ENCODE measurements at regions not wholly inside any gene's neighbourhood (a gene's known extent, or its start where the extent isn't known, plus 50 kb on each side); places are given as distances from the start of the nearest gene placed in this dataset.

DNA sequence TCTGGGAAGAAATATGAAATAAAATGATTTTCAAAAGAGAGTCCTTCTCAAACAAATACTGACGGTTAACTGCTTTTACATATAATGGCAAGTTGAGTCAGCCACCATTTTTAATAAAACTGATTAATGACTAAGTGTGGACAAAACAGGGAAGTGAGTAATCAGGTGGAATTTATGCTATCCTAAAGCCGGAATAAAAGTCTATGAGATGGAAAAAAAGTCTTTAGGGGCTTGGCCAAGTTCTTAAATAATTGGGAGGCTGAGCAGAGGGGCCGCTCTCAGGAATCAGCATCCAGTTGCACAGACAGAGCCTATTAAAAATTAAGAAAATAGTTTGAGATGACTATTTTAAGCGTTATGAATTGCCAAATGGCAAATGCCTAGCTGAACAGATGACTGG is 58.6 kb upstream of the AFF3 start:
- TF ChIP-seq, protein P1, sequence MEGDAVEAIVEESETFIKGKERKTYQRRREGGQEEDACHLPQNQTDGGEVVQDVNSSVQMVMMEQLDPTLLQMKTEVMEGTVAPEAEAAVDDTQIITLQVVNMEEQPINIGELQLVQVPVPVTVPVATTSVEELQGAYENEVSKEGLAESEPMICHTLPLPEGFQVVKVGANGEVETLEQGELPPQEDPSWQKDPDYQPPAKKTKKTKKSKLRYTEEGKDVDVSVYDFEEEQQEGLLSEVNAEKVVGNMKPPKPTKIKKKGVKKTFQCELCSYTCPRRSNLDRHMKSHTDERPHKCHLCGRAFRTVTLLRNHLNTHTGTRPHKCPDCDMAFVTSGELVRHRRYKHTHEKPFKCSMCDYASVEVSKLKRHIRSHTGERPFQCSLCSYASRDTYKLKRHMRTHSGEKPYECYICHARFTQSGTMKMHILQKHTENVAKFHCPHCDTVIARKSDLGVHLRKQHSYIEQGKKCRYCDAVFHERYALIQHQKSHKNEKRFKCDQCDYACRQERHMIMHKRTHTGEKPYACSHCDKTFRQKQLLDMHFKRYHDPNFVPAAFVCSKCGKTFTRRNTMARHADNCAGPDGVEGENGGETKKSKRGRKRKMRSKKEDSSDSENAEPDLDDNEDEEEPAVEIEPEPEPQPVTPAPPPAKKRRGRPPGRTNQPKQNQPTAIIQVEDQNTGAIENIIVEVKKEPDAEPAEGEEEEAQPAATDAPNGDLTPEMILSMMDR (conservative IDR thresholded peaks at IDR 0.05; ENCODE audit: low read length): no peak
- no peak overlapping the region for H3K4me3 ChIP-seq (ENCODE audit: low read length)
- no peak for DNase-seq (ENCODE audit: low read depth)

DNA sequence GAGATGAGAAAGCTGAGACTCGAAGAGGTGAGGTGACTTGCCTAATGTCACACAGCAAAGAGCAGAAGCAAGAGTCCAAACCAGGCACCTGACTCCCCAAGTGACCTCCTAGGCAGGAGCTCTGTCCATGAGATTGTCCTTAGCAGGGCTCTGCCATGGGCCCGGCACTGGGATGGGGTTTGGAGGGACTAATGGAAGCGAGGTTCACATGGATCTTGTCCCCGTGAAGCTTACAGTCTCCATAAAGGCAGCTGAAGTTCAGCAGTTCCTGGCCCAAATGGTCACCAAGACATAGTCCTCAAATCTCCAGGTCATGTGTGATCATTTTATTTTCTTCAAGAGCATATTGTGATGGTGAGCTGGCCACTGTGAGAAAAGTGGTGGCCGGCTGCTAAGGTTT is 57.0 kb upstream of the AFF3 start:
- TF ChIP-seq, protein P1 (conservative IDR thresholded peaks at IDR 0.05; ENCODE audit: low read length): no peak
- DNase-seq (ENCODE audit: low read depth): no peak
- no peak overlapping the region for H3K4me3 ChIP-seq (ENCODE audit: low read length)

DNA sequence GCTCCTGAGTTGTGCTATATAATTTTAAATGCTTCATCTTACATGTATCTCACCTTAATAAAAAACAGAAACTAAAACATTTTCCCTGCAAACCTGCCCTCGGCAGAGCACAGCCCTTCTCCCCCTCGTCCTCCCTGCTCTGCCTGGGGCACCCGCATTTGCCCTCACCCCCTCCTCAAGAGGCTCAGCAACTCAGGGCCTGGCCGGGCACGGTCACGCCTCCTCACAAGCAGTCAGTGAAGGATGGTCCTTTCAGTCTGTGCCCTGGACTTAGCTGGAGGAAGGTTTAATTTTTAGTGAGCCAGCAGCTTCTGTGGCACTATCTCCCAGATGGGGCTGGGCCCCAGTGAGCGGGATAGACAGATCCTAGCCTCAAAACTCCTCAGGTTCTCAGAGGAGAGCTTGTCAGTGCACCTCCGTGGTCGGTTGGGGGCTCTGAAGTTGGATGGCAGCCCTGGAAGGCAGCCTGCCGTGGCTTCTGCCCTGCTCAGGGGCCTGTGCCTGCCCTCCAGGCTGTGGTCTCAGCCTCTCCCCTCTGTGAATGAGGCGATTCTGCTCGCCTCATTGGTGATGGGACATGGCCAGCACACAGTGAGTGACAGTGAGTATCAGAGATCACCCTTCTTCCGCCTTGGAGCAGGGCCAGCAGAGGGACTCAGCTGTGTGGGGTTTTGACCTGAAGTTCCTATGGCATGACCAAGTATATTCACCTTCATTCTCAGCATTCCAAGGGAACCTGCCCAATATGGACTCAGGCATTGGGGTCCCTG is 56.3 kb upstream of the AFF3 start:
- TF ChIP-seq, protein P1 (conservative IDR thresholded peaks at IDR 0.05; ENCODE audit: low read length): no peak
- H3K4me3 ChIP-seq (ENCODE audit: low read length): no peak overlapping the region
- DNase-seq (ENCODE audit: low read depth): no peak

DNA sequence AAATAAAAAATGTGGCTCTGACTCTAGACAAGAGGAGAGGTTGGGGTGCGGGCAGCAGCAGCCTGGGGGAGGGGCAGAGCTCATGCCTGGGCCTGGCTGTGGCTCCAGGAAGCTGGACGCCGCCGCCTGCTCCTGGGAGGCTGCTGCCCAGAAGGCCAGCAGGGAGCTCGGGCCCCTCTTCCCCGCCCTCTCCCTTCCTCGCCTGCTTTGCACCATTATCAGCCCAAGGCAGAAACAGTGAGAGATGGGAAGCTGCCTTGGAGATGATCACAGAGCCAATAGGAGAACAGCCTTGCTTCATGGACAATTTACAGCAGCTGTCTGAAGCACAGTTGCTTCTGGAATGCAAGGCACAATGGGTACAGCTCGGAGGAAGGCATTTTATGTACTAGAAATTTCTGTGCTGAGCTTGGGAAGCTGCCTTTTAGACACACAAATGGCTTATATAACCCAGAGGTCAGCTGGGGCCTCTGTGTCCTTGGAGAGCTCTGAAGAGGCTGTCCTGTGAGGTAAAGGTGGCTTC is 55.3 kb upstream of the AFF3 start:
- TF ChIP-seq, protein P1 (conservative IDR thresholded peaks at IDR 0.05; ENCODE audit: low read length): no peak
- DNase-seq (ENCODE audit: low read depth): peak; percentile 87
- peak overlapping the region; percentile 1 for H3K4me3 ChIP-seq (ENCODE audit: low read length)

DNA sequence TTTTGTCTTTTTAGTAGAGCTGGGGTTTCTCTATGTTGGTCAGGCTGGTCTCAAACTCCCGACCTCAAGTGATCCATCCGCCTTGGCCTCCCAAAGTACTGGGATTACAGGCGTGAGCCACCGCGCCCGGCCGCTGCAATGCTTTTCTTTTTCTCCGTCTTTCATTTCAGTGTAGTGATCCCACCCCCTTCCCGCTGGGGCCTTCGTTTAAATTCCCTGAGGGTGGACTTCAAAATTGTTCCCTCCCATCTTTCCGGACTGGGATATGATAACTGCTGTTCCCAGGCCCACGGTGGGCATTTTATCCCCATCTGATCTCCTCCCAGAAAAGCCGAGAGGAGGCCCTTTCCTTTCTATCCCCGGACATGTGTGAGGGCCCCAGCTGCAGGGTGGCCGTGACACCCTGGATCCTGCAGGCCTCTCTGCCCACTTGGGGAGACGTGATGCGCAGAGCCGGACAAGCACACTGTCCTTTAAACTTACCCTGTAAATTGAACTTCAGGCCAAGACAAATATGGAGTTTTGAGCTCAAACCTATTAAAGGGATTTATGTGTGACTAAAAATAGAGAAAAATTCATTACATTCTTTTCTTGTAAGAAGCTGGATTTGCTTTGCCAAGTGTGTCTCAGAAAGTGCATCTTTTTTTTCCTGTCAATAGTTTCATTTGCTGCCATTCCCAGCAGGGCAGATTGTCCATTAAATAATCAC is 54.5 kb upstream of the AFF3 start:
- no peak overlapping the region for H3K4me3 ChIP-seq (ENCODE audit: low read length)
- DNase-seq (ENCODE audit: low read depth): peak; percentile 77
- TF ChIP-seq, protein P1 (conservative IDR thresholded peaks at IDR 0.05; ENCODE audit: low read length): no peak

DNA sequence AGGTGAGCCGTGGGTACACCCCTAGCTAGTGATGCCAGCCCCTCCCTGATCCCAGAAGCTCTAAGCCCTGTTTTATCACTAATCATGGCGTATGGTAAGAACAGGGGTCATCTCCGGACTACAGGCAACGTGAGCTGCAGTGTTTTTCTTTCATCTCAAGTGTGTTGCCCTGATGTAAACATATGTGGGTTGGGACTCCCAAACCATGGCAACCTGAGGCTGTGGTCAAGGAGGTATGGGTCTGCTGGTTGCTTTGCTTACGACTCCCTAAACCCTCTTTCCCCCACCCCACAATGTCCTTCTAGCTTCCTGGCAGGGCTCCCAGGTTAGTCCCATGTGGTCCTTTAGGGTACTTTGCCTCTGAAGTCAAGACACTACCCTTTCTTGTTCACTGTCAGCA is 53.6 kb upstream of the AFF3 start:
- TF ChIP-seq, protein P1 (conservative IDR thresholded peaks at IDR 0.05; ENCODE audit: low read length): no peak
- DNase-seq (ENCODE audit: low read depth): no peak
- no peak overlapping the region for H3K4me3 ChIP-seq (ENCODE audit: low read length)

DNA sequence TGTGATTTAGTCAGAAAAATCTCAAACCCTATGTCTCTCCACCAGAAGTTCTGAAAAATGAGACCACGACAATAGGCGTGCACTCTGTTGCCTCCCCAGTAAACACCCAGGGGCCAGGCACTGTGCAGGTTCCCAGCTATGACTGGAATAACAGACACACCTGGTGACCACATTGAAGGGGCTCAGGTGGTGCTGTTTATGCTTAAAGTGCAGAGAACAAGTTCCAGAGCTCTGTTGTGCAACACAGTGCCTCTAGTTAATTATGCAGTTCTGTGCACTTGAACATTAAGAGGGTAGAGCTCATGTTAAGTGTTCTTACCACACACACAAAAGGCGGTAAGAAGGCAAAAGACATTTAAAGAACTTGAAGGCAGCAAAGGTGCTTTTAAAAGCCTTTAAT is 52.6 kb upstream of the AFF3 start:
- no peak for DNase-seq (ENCODE audit: low read depth)
- H3K4me3 ChIP-seq (ENCODE audit: low read length): no peak overlapping the region
- TF ChIP-seq, protein P1 (conservative IDR thresholded peaks at IDR 0.05; ENCODE audit: low read length): no peak
